ENCODE measurements at regions not wholly inside any gene's neighbourhood (a gene's known extent, or its start where the extent isn't known, plus 50 kb on each side); places are given as distances from the start of the nearest gene placed in this dataset.

DNA sequence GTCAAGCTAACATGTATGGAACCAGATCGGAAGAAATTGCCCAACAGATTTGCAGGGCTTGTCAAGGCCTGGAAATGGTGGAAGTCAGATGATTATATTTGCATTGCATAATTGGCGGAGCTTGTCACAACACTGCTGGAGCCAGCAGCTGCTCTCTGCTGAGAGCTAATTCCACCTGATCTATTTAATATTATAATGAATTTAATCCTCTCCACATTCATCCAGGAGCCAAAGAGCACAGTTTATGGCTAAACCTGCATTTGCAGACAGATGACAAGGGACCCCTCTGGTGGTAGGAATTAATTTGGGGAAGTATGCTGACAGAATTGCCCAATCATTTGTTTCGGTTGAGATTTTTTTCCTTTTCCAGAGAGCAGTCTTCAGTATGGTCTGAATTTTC, 730.2 kb downstream of the TUSC7 start:
- Histone ChIP-seq H3K27me3 (ENCODE audit: control insufficient read depth in 1 of 2, insufficient read depth in 2 of 2, low read length in 2 of 2) (no peaks in the 10 kb centered on the region), H3K4me3 (ENCODE audit: low read depth in 1 of 2, low read length in 2 of 2) (no peak overlapping the region), H3K4me1 (ENCODE audit: control insufficient read depth in 2 of 2, insufficient read depth in 2 of 2, low read length in 1 of 2) (no peaks in the 10 kb centered on the region), H3K9me3 (ENCODE audit: control insufficient read depth in 2 of 2, insufficient read depth in 1 of 2, low read depth in 1 of 2, low read length in 1 of 2) (no peaks in the 10 kb centered on the region), H3K36me3 (ENCODE audit: control insufficient read depth in 2 of 2, insufficient read depth in 2 of 2, low read length in 1 of 2) (no peaks in the 10 kb centered on the region), H3K27ac (ENCODE audit: low read depth in 2 of 2, low read length in 1 of 2) (no peak overlapping the region)
- 72 to 73% methylated on average over 3 of the region's 3 CpGs for WGBS, 2 donors

DNA sequence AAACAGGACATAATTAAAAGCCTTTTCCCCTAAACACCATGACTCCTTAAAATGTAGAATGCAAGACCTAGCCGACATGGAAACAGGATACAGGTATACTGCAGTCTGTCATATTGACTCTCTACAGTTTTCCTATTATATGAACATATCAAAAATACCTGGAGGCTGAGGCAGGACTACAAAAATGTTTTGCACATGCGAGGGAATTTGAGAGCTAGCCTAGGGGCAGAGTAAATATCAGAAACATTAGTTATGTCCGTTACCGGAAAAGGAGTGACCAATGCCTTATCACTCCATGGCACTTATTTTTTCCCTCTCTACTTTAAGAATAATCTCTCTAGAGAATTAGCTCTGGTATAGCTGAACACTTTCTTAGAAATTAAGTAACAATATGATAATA, 732.3 kb downstream of the TUSC7 start:
- Histone ChIP-seq H3K27ac (ENCODE audit: low read depth in 2 of 2, low read length in 1 of 2) (no peak overlapping the region), H3K9me3 (ENCODE audit: control insufficient read depth in 2 of 2, insufficient read depth in 1 of 2, low read depth in 1 of 2, low read length in 1 of 2) (no peaks in the 10 kb centered on the region), H3K4me3 (ENCODE audit: low read depth in 1 of 2, low read length in 2 of 2) (no peak overlapping the region), H3K4me1 (ENCODE audit: control insufficient read depth in 2 of 2, insufficient read depth in 2 of 2, low read length in 1 of 2) (no peaks in the 10 kb centered on the region), H3K27me3 (ENCODE audit: control insufficient read depth in 1 of 2, insufficient read depth in 2 of 2, low read length in 2 of 2) (no peaks in the 10 kb centered on the region), H3K36me3 (ENCODE audit: control insufficient read depth in 2 of 2, insufficient read depth in 2 of 2, low read length in 1 of 2) (no peaks in the 10 kb centered on the region)
- 82% methylated on average over 4 of the region's 4 CpGs for WGBS, 2 donors

DNA sequence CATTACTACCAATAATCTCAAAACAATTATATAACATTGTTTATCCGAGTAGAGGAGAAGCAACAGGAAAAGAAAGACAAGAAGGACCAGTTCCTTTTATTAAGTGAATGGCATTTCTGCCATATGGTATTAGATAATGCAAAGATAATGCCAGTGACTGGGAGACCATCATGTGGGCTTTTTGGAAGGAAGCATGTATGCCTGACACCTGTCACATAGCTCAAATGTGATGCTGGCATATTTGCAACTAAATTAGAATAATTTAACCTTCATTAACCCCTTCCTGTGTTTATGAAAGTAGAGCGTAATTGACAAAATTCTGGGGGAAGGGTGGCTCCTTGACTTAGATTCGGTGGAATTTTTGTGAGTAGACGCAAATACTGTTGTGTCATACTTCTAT, 733.0 kb downstream of the TUSC7 start:
- H3K27me3 ChIP-seq (ENCODE audit: control insufficient read depth in 1 of 2, insufficient read depth in 2 of 2, low read length in 2 of 2) = no peaks in the 10 kb centered on the region
- WGBS, 2 donors = 83 to 87% methylated on average over 4 of the region's 4 CpGs
- H3K4me3 ChIP-seq (ENCODE audit: low read depth in 1 of 2, low read length in 2 of 2) = no peak overlapping the region
- no peaks in the 10 kb centered on the region for H3K36me3 ChIP-seq (ENCODE audit: control insufficient read depth in 2 of 2, insufficient read depth in 2 of 2, low read length in 1 of 2)
- no peaks in the 10 kb centered on the region for H3K9me3 ChIP-seq (ENCODE audit: control insufficient read depth in 2 of 2, insufficient read depth in 1 of 2, low read depth in 1 of 2, low read length in 1 of 2)
- H3K4me1 ChIP-seq (ENCODE audit: control insufficient read depth in 2 of 2, insufficient read depth in 2 of 2, low read length in 1 of 2) = no peaks in the 10 kb centered on the region
- H3K27ac ChIP-seq (ENCODE audit: low read depth in 2 of 2, low read length in 1 of 2) = no peak overlapping the region

DNA sequence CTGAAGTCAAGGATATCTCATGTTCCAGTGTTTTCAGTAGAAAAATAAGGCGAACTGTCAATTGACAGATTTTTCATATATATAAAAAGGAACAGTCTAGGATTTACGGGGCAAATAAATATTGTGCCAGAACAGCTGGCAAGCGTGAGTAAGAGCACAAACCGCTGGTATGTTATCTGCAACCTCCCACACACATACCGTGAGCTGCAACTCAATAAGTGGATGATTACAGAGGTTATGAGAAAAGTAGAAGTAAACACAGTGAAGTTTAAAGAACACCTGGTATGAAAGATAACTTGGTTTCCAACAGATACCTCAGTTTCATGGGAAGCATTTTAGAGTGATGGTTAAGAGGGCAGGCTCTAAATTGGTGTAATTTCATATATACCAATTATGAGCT, 733.4 kb downstream of the TUSC7 start:
- H3K27me3 ChIP-seq (ENCODE audit: control insufficient read depth in 1 of 2, insufficient read depth in 2 of 2, low read length in 2 of 2) = no peaks in the 10 kb centered on the region
- no peaks in the 10 kb centered on the region for H3K9me3 ChIP-seq (ENCODE audit: control insufficient read depth in 2 of 2, insufficient read depth in 1 of 2, low read depth in 1 of 2, low read length in 1 of 2)
- 59 to 72% methylated on average over 5 of the region's 5 CpGs for WGBS, 2 donors
- H3K36me3 ChIP-seq (ENCODE audit: control insufficient read depth in 2 of 2, insufficient read depth in 2 of 2, low read length in 1 of 2) = no peaks in the 10 kb centered on the region
- no peak overlapping the region for H3K4me3 ChIP-seq (ENCODE audit: low read depth in 1 of 2, low read length in 2 of 2)
- H3K4me1 ChIP-seq (ENCODE audit: control insufficient read depth in 2 of 2, insufficient read depth in 2 of 2, low read length in 1 of 2) = no peaks in the 10 kb centered on the region
- H3K27ac ChIP-seq (ENCODE audit: low read depth in 2 of 2, low read length in 1 of 2) = no peak overlapping the region

DNA sequence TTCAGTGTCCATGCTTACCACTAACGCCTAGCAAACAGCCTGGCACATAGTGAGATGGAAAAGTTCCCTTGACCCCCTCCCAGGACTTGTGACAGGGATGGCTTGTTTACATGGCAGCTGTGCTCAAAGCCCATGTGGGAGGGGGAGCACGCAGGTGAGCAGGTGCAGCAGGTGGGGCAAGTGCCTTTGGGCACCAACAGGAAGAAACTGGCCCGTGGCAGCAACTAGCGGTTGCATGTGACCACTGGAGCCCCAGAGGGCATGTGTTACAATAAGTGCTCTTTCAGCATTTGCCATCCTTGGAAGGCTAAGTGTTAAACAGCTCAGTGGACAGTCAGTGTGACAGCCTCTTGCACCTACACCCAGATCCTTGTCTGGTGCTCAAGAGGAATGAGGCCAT, 734.6 kb downstream of the TUSC7 start:
- H3K4me1 ChIP-seq (ENCODE audit: control insufficient read depth in 2 of 2, insufficient read depth in 2 of 2, low read length in 1 of 2) = no peaks in the 10 kb centered on the region
- H3K27me3 ChIP-seq (ENCODE audit: control insufficient read depth in 1 of 2, insufficient read depth in 2 of 2, low read length in 2 of 2) = no peaks in the 10 kb centered on the region
- H3K4me3 ChIP-seq (ENCODE audit: low read depth in 1 of 2, low read length in 2 of 2) = no peak overlapping the region
- no peaks in the 10 kb centered on the region for H3K9me3 ChIP-seq (ENCODE audit: control insufficient read depth in 2 of 2, insufficient read depth in 1 of 2, low read depth in 1 of 2, low read length in 1 of 2)
- no peaks in the 10 kb centered on the region for H3K36me3 ChIP-seq (ENCODE audit: control insufficient read depth in 2 of 2, insufficient read depth in 2 of 2, low read length in 1 of 2)
- 72 to 73% methylated on average over 4 of the region's 4 CpGs for WGBS, 2 donors
- H3K27ac ChIP-seq (ENCODE audit: low read depth in 2 of 2, low read length in 1 of 2) = no peak overlapping the region

DNA sequence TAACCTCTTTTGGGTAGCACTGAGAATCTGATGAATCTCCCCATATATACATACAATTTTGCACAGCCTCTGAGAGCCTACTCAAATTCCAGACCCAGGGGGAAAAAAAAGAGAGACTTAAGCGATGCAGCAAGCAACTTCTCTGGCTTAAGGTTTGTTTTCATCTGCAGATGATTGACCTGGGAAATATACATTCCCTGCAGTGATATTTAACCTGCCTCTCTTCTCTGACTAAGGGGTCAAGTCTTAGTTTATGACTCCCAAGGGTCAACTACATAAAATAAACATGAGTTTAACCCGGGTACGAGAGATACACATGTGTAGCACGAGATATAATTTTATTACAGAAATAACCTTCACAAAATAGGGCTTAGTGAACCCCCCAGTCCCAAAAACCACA, 737.8 kb downstream of the TUSC7 start:
- Histone ChIP-seq H3K27me3 (ENCODE audit: control insufficient read depth in 1 of 2, insufficient read depth in 2 of 2, low read length in 2 of 2) (no peaks in the 10 kb centered on the region), H3K27ac (ENCODE audit: low read depth in 2 of 2, low read length in 1 of 2) (no peak overlapping the region), H3K36me3 (ENCODE audit: control insufficient read depth in 2 of 2, insufficient read depth in 2 of 2, low read length in 1 of 2) (no peaks in the 10 kb centered on the region), H3K9me3 (ENCODE audit: control insufficient read depth in 2 of 2, insufficient read depth in 1 of 2, low read depth in 1 of 2, low read length in 1 of 2) (no peaks in the 10 kb centered on the region), H3K4me1 (ENCODE audit: control insufficient read depth in 2 of 2, insufficient read depth in 2 of 2, low read length in 1 of 2) (no peaks in the 10 kb centered on the region), H3K4me3 (ENCODE audit: low read depth in 1 of 2, low read length in 2 of 2) (no peak overlapping the region)
- WGBS, 2 donors = 63 to 72% methylated on average over 4 of the region's 4 CpGs

DNA sequence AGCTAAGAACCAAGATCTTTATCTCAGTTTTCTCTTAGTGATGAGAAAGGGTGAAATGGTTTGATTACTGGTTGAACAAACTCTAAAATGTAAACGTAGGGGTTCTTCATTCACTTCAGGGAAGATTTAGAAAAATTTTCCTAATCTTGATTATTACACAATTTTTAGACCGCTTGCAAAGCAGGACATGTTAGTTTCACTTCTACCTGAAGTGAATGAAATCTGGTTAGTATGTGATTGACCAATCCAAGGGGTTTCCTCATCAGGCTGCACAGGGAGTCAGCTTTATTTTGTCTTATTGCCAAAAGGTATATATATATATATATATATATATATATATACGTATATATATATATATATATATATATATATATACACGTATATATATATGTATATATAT, 740.4 kb downstream of the TUSC7 start:
- no peaks in the 10 kb centered on the region for H3K9me3 ChIP-seq (ENCODE audit: control insufficient read depth in 2 of 2, insufficient read depth in 1 of 2, low read depth in 1 of 2, low read length in 1 of 2)
- no peaks in the 10 kb centered on the region for H3K4me1 ChIP-seq (ENCODE audit: control insufficient read depth in 2 of 2, insufficient read depth in 2 of 2, low read length in 1 of 2)
- no peak overlapping the region for H3K27ac ChIP-seq (ENCODE audit: low read depth in 2 of 2, low read length in 1 of 2)
- no peak overlapping the region for H3K4me3 ChIP-seq (ENCODE audit: low read depth in 1 of 2, low read length in 2 of 2)
- H3K36me3 ChIP-seq (ENCODE audit: control insufficient read depth in 2 of 2, insufficient read depth in 2 of 2, low read length in 1 of 2) = no peaks in the 10 kb centered on the region
- no peaks in the 10 kb centered on the region for H3K27me3 ChIP-seq (ENCODE audit: control insufficient read depth in 1 of 2, insufficient read depth in 2 of 2, low read length in 2 of 2)
- 44 to 58% methylated on average over 3 to 4 of the region's 4 CpGs for WGBS, 2 donors

DNA sequence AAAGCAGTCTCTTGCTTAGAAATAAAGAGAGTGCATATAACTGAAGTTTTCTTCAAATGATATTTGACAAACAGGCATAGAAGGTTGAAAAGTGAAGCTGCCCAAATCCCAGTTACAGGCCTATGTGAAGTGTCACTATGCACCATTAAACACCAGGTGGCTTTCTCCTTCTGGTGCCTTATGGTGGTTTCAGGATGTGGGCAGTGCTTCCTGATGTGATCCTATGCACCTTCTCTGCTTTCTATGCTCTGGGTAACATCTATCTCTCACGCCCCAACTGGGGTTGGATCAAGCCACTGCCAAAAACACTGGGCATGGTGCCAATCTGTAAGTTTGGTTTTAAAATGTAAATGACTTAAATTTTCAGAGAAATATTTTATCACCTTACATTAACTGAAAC, 744.7 kb downstream of the TUSC7 start:
- no peaks in the 10 kb centered on the region for H3K27me3 ChIP-seq (ENCODE audit: control insufficient read depth in 1 of 2, insufficient read depth in 2 of 2, low read length in 2 of 2)
- H3K27ac ChIP-seq (ENCODE audit: low read depth in 2 of 2, low read length in 1 of 2) = no peak overlapping the region
- no peak overlapping the region for H3K4me3 ChIP-seq (ENCODE audit: low read depth in 1 of 2, low read length in 2 of 2)
- no peaks in the 10 kb centered on the region for H3K9me3 ChIP-seq (ENCODE audit: control insufficient read depth in 2 of 2, insufficient read depth in 1 of 2, low read depth in 1 of 2, low read length in 1 of 2)
- no peaks in the 10 kb centered on the region for H3K36me3 ChIP-seq (ENCODE audit: control insufficient read depth in 2 of 2, insufficient read depth in 2 of 2, low read length in 1 of 2)
- H3K4me1 ChIP-seq (ENCODE audit: control insufficient read depth in 2 of 2, insufficient read depth in 2 of 2, low read length in 1 of 2) = no peaks in the 10 kb centered on the region
- WGBS, 2 donors = 46 to 58% methylated on average over 1 of the region's 1 CpG

DNA sequence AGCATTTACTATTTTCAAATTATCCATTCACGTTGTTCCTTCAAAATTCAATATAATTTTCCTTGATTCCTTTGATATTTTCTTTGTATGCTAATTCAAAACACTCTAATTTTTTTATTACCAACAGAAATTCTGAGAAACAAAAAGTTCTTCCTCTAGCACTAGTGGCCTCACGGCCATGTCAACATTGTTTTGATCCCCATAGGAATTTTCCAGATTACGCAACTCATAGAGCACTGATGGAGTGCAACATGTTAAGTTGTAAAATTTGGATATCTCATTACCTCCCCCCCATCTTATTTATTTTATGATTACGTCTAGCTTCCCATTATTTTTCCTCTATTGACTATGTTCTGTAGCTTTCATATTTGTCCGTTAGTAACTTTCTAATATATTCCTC, 745.3 kb downstream of the TUSC7 start:
- WGBS, 2 donors = 85 to 87% methylated on average over 5 of the region's 5 CpGs
- Histone ChIP-seq H3K4me1 (ENCODE audit: control insufficient read depth in 2 of 2, insufficient read depth in 2 of 2, low read length in 1 of 2) (no peaks in the 10 kb centered on the region), H3K36me3 (ENCODE audit: control insufficient read depth in 2 of 2, insufficient read depth in 2 of 2, low read length in 1 of 2) (no peaks in the 10 kb centered on the region), H3K4me3 (ENCODE audit: low read depth in 1 of 2, low read length in 2 of 2) (no peak overlapping the region), H3K27me3 (ENCODE audit: control insufficient read depth in 1 of 2, insufficient read depth in 2 of 2, low read length in 2 of 2) (no peaks in the 10 kb centered on the region), H3K27ac (ENCODE audit: low read depth in 2 of 2, low read length in 1 of 2) (no peak overlapping the region), H3K9me3 (ENCODE audit: control insufficient read depth in 2 of 2, insufficient read depth in 1 of 2, low read depth in 1 of 2, low read length in 1 of 2) (no peaks in the 10 kb centered on the region)

DNA sequence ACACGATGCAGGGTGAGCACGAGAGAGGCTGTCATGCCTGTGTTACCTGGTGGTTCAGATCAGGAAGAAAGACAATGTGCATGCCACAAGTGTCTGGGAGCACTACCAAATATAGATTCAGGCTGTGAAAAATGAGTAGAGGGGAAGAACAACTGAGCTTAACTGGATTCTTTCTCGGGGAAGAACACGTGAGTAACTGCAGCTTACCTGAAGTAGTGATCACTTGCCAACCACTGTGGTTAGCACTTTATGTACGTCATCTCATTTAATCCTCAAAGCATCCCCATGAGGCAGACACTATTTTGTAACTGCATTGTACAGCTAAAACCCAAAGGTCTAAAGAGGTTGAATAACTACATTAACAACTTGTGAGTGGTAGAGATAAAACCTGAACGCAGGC, 746.2 kb downstream of the TUSC7 start:
- 80 to 82% methylated on average over 6 of the region's 6 CpGs for WGBS, 2 donors
- Histone ChIP-seq H3K36me3 (ENCODE audit: control insufficient read depth in 2 of 2, insufficient read depth in 2 of 2, low read length in 1 of 2) (no peaks in the 10 kb centered on the region), H3K4me3 (ENCODE audit: low read depth in 1 of 2, low read length in 2 of 2) (no peak overlapping the region), H3K4me1 (ENCODE audit: control insufficient read depth in 2 of 2, insufficient read depth in 2 of 2, low read length in 1 of 2) (no peaks in the 10 kb centered on the region), H3K27ac (ENCODE audit: low read depth in 2 of 2, low read length in 1 of 2) (no peak overlapping the region), H3K27me3 (ENCODE audit: control insufficient read depth in 1 of 2, insufficient read depth in 2 of 2, low read length in 2 of 2) (no peaks in the 10 kb centered on the region), H3K9me3 (ENCODE audit: control insufficient read depth in 2 of 2, insufficient read depth in 1 of 2, low read depth in 1 of 2, low read length in 1 of 2) (no peaks in the 10 kb centered on the region)

Data from esophagus (tissue), 2 donors.